ENCODE measurements at regions not wholly inside any gene's neighbourhood (a gene's known extent, or its start where the extent isn't known, plus 50 kb on each side); places are given as distances from the start of the nearest gene placed in this dataset.
"Not testable (repeated sequence)": the region's sequence is repeated elsewhere in the genome, so short reads cannot be mapped to it uniquely, and the experiment has no call there.

GRCh38 chr1:14403961-14404645 lies 194.4 kb upstream of the KAZN start:
- DNase-seq (ENCODE audit: low spot score), result no peak

GRCh38 chr1:14404862-14405301 lies 193.6 kb upstream of the KAZN start:
- DNase-seq (ENCODE audit: low spot score), result no peak

DNA sequence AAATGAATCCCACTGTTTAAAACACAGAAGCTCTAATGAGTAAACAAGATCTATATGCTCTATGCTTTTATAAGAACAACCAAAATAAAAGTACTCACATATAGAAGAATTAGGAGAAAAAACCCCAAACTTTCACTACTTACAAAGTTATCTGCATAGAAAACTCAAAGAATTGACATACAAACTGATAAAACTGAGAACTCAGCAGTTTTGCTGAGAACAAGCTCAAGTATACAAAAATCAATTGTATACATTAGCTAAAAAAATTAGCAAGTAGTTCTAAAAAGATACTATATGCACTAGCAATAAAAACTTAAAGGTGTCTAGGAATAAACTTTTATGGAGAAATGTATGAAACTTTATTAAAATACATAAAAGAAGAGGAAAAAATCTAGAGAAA lies 186.2 kb upstream of the KAZN start:
- DNase-seq (ENCODE audit: low spot score), result no peak

DNA sequence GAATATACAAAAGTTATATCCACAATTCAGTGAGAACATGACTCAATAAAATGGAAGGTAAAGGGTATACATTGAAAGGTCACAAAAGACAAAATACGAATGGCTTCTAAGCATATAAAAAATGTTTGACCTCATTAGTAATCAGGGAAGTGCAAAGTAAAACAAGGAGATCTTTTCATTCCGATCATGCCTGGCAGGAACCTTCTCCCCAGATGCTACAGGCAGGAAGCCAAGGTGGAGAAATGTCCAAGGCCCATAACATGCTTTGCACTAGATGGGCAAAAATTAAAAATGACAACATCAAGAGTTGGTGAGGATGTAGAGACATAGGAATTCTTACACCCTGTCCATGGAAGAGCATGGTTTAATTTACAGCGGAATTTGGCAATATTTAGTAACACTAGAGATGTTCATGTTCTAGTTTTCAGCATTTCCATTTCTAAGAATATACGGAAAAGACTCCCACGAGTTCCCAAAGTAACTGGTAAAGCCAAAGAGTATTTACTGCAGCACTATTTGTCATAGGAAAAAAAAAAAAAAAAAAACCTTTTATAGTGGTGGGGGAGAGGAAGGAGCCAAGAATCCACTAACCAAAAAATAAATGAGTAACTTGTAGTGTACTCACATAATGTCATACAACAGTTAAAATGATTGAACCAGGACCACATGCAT lies 184.5 kb upstream of the KAZN start:
- no peak for DNase-seq (ENCODE audit: low spot score)

GRCh38 chr1:14415396-14415795 lies 183.1 kb upstream of the KAZN start:
- DNase-seq (ENCODE audit: low spot score), result no peak

- not testable (repeated sequence) for DNase-seq (ENCODE audit: low spot score)
These were observed 178.7 kb upstream of the KAZN start for GRCh38 chr1:14419778-14420218.

GRCh38 chr1:14420686-14421085 lies 177.8 kb upstream of the KAZN start:
- no peak for DNase-seq (ENCODE audit: low spot score)

DNA sequence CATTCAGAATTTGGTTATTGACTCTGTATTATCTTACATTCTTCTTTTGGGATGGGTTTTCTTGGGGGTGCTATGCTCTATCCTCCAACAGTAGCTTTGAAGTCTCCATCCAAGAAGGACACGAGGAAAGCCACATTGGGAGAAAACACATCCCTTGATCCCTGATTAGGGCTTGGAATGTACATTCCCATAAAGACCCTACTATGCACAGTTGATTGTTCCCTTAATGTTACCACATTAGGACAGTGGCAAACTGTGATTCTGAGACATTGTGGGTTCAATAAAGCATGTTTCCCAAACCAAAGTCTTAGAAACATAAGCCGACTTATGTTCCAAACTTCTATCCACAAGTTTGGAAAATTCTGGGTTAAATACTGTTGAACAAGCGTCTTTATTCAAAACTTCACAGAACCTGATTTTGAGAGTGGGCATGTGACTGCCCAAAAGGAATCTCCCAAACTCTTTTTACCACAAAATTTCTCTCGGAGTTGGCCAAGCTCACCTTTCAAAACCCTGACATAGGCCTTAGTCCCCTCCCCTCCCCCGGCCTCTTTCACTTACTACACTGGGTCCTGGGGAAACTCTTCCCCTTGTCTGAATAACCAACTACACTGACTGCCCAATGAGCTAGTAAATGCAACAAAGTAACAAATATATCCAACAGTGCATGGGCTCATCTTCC lies 177.0 kb upstream of the KAZN start:
- DNase-seq (ENCODE audit: low spot score), result no peak

DNA sequence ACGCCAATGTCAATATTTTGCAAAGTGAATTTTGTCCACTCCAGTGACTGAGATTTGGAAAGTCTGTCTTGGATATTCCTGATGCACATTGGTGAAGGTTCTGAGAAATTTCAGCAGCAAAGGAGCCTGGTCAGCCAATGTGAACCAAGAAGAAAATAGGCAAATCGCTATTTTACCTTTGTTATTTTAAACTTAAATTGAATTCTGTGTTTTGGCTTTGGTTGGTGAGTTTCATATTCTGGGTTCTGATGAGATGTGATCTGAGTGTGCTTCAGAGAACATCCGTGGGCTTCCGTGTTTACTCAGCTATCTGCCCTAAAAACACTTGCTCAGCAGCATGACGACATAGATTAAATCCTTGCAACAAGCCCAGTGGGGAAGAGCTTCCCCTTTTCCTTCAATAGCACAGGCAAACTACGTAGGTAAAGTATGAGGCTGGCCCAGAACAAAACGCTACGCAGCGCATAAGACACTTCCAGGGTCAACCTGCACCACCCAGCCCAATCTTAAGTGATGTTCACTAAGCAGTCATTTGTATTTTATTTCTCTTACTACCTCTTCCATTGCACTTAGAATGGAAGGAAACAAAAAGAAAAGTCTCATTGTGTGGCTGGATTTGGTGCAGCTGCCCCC lies 176.4 kb upstream of the KAZN start:
- no peak for DNase-seq (ENCODE audit: low spot score)

DNA sequence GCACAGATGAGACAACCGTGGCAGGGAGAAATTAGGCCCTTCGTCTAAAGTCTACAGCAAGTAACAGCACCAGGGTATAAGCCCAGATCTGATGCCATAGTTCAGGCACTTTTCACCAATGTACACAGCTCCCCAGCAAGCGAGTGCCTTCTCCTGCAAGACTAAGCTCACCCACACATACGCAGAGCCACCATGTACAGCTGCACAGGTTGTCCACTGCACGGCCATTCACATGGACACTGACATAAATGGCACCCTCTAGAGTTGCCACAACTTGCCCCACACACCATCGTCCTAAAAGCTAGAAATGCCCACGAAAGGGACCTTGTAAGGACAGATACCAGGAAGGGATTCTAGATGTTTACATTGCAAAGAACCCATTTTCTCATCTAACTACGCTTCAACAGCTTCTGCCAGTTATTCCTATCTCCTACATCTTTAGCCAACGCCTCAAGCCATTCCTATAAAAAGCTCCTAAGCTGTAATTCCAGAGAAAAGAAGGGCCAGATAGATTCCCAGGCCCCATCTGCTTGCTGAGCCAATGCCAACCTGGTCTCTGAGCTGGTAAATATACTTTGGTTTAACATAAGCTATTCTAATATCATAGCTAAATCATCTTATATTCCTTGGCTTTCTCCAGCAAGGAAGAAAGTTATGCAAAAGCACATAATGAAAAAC lies 174.0 kb upstream of the KAZN start:
- DNase-seq (ENCODE audit: low spot score), result no peak

DNA sequence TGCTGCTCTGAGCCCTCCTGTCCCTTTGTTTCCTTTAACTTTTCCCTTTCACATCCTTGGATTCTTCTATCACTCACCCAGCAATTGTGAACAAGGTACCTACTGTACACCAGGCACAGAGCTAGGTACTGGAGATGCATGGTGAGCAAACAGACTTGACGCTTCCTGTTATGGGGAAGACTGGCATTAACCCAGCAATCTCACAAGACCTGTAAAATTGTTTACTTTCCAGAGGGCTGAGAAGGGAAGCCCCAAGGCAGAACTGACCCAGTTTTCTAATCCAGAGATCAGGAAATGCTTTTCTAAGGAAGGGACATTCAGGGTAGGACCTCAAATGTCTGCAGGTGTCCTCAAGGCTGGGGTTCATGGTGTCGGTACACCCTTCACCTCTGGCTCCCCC lies 171.6 kb upstream of the KAZN start:
- no peak for DNase-seq (ENCODE audit: low spot score)

DNA sequence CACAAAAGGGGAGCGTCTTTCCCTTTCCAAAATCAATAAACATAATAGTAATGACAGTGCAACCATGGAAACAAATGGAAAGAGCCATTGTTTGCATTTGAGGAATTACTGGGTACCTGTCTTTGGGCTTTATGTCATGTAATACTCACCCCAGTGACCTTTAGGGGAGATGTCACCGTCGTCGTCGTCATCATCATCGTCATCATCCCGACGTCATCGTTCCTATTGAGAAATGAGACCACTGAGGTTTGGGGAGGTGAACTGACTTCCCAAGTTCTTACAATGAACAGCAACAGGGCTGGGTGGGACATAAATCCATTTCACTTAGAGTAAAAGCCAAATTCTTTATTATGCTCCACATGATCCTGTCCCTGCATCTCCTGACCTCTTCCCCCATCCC lies 168.9 kb upstream of the KAZN start:
- DNase-seq (ENCODE audit: low spot score), result no peak

DNA sequence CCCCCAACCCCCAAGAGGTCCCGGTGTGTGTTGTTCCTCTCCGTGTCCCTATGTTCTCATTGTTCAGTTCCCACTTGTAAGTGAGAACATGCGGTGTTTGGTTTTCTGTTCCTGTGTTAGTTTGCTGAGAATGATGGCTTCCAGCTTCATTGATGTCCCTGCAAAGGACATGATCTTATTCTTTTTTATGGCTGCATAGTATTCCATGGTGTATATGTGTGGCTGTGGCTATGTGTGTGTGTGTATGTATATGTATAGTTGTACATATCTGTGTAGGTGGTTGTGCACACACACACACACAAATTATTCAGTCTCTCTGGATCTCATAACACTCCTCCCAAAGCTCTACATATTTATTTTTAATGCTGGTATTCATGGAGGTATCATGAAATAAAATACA lies 165.8 kb upstream of the KAZN start:
- not testable (repeated sequence) for DNase-seq (ENCODE audit: low spot score)

- DNase-seq (ENCODE audit: low spot score), result no peak
These were observed 163.0 kb upstream of the KAZN start for GRCh38 chr1:14435368-14436023.

DNA sequence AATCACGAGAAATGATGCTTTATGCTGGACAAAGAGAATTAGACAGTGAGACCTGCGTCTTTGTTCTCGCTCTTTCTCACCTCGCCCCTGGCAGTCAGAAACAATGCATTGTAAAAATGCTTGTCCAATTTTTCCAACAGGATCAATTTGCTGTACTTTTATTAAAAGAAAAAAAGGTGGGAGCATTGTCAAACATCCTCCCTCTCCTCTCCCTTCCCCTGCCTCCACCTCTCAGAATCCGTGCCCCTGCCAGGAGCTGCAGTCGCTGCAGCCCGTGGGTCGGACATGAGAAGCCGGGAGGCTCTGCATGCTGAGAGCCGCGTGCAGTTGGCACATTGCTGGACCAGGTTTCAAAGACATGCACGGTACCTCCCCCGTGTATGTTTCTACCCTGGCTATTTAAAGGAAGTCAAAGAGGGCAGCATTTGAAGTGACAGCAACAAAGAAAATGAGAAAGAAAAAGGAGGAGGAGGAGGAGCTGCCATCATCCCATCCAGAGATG lies 161.0 kb upstream of the KAZN start:
- DNase-seq (ENCODE audit: low spot score), result no peak

DNA sequence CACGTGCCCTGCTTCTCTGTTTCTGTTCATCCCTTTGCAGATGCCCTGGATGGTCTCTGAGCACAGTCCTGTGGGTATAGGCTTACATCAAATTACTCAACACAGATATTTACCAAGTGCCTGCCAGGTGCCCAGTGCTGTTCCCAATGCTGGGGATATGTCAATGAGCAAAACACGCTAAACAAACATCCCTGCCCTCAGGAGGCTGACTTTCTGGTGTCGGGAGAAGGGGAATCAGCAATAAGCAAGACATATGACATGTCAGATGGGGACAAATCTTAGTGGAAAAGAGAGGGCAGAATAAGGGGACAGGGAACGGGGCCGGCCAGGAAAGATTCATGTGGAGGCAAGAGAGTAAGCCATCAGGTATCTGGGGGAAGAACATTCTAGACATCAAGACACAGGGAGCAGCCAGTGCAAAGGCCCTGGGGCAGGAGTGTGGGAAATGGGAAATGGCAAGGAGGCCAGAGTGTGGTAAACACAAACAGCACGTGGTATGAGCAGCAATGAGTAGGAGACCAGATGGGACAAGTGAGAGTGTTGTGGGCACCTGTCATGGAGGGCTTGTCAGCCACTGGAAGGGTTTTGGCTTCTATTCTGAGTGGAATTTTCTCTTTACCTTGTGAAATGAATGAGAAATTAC lies 160.2 kb upstream of the KAZN start:
- no peak for DNase-seq (ENCODE audit: low spot score)

- no peak for DNase-seq (ENCODE audit: low spot score)
These were observed 159.5 kb upstream of the KAZN start for GRCh38 chr1:14439015-14439414.

DNA sequence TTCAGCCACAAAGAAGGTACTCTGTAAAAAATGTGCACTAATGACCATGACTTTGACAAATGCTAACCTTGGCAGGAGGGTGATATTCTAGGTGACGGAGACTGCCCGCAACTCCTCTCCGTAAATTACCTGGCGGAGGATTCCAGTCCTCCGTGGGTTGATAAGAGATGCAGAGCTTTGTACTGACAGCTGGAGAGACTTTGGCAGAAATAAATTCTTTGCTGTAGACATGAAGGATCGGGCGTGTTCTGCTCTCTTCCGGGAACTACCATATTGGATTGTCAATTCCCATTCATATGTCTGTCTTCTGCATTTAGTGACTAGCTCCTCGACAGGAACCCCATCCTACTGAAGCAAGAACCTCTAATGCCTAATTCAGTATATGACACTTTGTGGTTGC lies 158.3 kb upstream of the KAZN start:
- DNase-seq (ENCODE audit: low spot score), result no peak

DNA sequence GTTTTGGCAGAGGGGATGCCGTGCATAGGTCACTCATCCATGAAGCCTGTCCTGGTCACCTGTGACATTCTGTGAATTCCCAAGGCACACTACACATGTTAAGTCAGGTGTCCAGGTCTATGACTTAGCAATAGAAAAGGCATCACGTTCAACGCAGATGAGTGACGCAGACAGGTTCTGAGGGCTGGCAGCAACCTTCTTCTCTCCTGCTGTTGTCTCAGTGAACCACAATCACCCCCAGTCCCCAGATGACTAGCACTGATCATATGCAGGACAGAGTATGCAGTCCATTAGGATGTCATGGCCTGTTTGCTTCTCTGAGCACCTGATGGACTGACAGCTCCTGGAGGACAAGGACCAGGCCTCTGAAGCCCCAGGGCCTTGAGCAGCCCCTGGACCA lies 157.8 kb upstream of the KAZN start:
- no peak for DNase-seq (ENCODE audit: low spot score)

GRCh38 chr1:14441302-14441741 lies 157.2 kb upstream of the KAZN start:
- no peak for DNase-seq (ENCODE audit: low spot score)

GRCh38 chr1:14442669-14443068 lies 155.8 kb upstream of the KAZN start:
- DNase-seq (ENCODE audit: low spot score), result no peak

Measured in CD4-positive, alpha-beta T cell treated with Interleukin-15 for 4 hours (primary cell).